GM23338 (cell line): ENCODE measurements at regions not wholly inside any gene's neighbourhood (a gene's known extent, or its start where the extent isn't known, plus 50 kb on each side); places are given as distances from the start of the nearest gene placed in this dataset.

Source experiments
- ATAC-seq: fragments of 200-7000 bp; cut with Tn5 transposase; 3 replicates; pipeline ENCODE4 v1.9.1; 2020
- DNase-seq: peaks from one replicate; pipeline ENCODE4 v3.0.0-alpha.2; 2015; ENCODE audit warnings: low spot score
- H2AFZ ChIP-seq: fragments of 200-600 bp; sonication (generic); 2 replicates; pipeline ENCODE4 v1.8.0; 2016; ENCODE audit warnings: antibody characterized with exemption, mild to moderate bottlenecking, moderate library complexity
- H3F3A ChIP-seq: fragments of 200-600 bp; sonication (generic); replicated peaks from 2 replicates; pipeline ENCODE4 v1.8.0; 2017; ENCODE audit warnings: antibody characterized with exemption, mixed run types, low read depth
- H3K27ac ChIP-seq: fragments of 200-600 bp; sonication (generic); 2 replicates; pipeline ENCODE4 v1.6.1; 2016; ENCODE audit warnings: low read depth
- H3K27me3 ChIP-seq: fragments of 200-600 bp; sonication (generic); 2 replicates; pipeline ENCODE4 v1.8.0; 2016; ENCODE audit warnings: mild to moderate bottlenecking, mixed run types, moderate library complexity; ENCODE audit not compliant: insufficient read depth
- H3K36me3 ChIP-seq: fragments of 200-600 bp; sonication (generic); 2 replicates; pipeline ENCODE4 v1.8.0; 2016; ENCODE audit warnings: mild to moderate bottlenecking; ENCODE audit not compliant: insufficient read depth
- H3K4me1 ChIP-seq: fragments of 200-600 bp; sonication (generic); 2 replicates; pipeline ENCODE4 v1.8.0; 2016; ENCODE audit warnings: mild to moderate bottlenecking, moderate library complexity; ENCODE audit not compliant: insufficient read depth
- H3K4me2 ChIP-seq: fragments of 200-600 bp; sonication (generic); 2 replicates; pipeline ENCODE4 v1.7.1; 2017; ENCODE audit warnings: mixed run types
- H3K4me3 ChIP-seq: fragments of 200-600 bp; sonication (generic); 2 replicates; pipeline ENCODE4 v1.6.1; 2016; ENCODE audit warnings: mixed run types
- H3K79me2 ChIP-seq: fragments of 200-600 bp; sonication (generic); replicated peaks from 2 replicates; pipeline ENCODE4 v1.8.0; 2017; ENCODE audit warnings: mild to moderate bottlenecking; ENCODE audit not compliant: insufficient read depth
- H3K9me2 ChIP-seq: fragments of 200-600 bp; sonication (generic); 2 replicates; pipeline ENCODE4 v1.8.0; 2017; ENCODE audit not compliant: insufficient read depth
- H4K20me1 ChIP-seq: fragments of 200-600 bp; sonication (generic); replicated peaks from 2 replicates; pipeline ENCODE4 v1.8.0; 2017; ENCODE audit warnings: mild to moderate bottlenecking; ENCODE audit not compliant: insufficient read depth
- H3K27ac Mint-ChIP-seq: 2 replicates; pipeline ENCODE4 v1.8.0; 2020; ENCODE audit warnings: inconsistent platforms, mild to moderate bottlenecking, moderate library complexity, mixed read lengths
- H3K27me3 Mint-ChIP-seq: 3 replicates; pipeline ENCODE4 v1.8.0; 2022; ENCODE audit warnings: low read depth, mild to moderate bottlenecking, moderate library complexity, mixed read lengths, inconsistent platforms; ENCODE audit not compliant: insufficient read depth, poor library complexity
- H3K36me3 Mint-ChIP-seq: 3 replicates; pipeline ENCODE4 v1.8.0; 2021; ENCODE audit warnings: low read depth, mild to moderate bottlenecking, inconsistent platforms, moderate library complexity, mixed read lengths
- H3K4me1 Mint-ChIP-seq: 3 replicates; pipeline ENCODE4 v1.8.0; 2020; ENCODE audit warnings: mild to moderate bottlenecking, inconsistent platforms, mixed read lengths
- H3K4me3 Mint-ChIP-seq: 3 replicates; pipeline ENCODE4 v1.8.0; 2021; ENCODE audit warnings: moderate library complexity, mild to moderate bottlenecking, inconsistent platforms, mixed read lengths
- H3K9me3 Mint-ChIP-seq: 3 replicates; pipeline ENCODE4 v1.8.0; 2020; ENCODE audit warnings: moderate library complexity, mild to moderate bottlenecking, inconsistent platforms, mixed read lengths
- CREB1 ChIP-seq: fragments of 250-450 bp; sonication (Bioruptor Pico); IDR thresholded peaks from 2 replicates; pipeline ENCODE4 v1.5.0; 2020; ENCODE audit warnings: low read depth, mild to moderate bottlenecking, moderate library complexity
- EZH2 ChIP-seq: fragments of 200-600 bp; sonication (generic); IDR thresholded peaks from one replicate; pipeline ENCODE4 v1.8.0; 2017; ENCODE audit warnings: antibody characterized with exemption, mild to moderate bottlenecking, low read depth; ENCODE audit not compliant: unreplicated experiment
- EZH2phosphoT487 ChIP-seq: fragments of 200-600 bp; sonication (generic); IDR thresholded peaks from one replicate; pipeline ENCODE4 v1.8.1; 2018; ENCODE audit warnings: antibody characterized with exemption; ENCODE audit not compliant: unreplicated experiment
- JUNB ChIP-seq: IDR thresholded peaks from one replicate; pipeline ENCODE4 v1.6.1; 2016; ENCODE audit warnings: antibody characterized with exemption; ENCODE audit not compliant: unreplicated experiment
- NANOG ChIP-seq: IDR thresholded peaks from 2 replicates; pipeline ENCODE4 v1.6.1; 2016; ENCODE audit warnings: antibody characterized with exemption, borderline replicate concordance
- POLR2AphosphoS5 ChIP-seq: IDR thresholded peaks from 2 replicates; pipeline ENCODE4 v1.6.1; 2016; ENCODE audit warnings: antibody characterized with exemption, low read depth
- ZNF114 ChIP-seq: fragments of 250-450 bp; sonication (Bioruptor Pico); IDR thresholded peaks from 2 replicates; pipeline ENCODE4 v1.5.0; 2020; ENCODE audit warnings: mild to moderate bottlenecking, moderate library complexity
- ZNF331 ChIP-seq: fragments of 250-450 bp; sonication (Bioruptor Pico); IDR thresholded peaks from 2 replicates; pipeline ENCODE4 v1.5.0; 2020; ENCODE audit warnings: low read depth, mild to moderate bottlenecking, moderate library complexity
- TF ChIP-seq, protein P1 (sequence below): fragments of 250-450 bp; sonication (Bioruptor Pico); IDR thresholded peaks from 2 replicates; pipeline ENCODE4 v1.5.0; 2020; ENCODE audit warnings: mild to moderate bottlenecking, moderate library complexity
- TF ChIP-seq, protein P2 (sequence below), 2 experiments: fragments of 200-600 bp in 1 of 2; sonication (generic) in 1 of 2; conservative IDR thresholded peaks; 2 replicates each; pipeline versions ENCODE4 v1.5.1 to v1.6.1; 2016 to 2017; ENCODE audit warnings: antibody characterized with exemption in 2 of 2, low read depth in 2 of 2, mild to moderate bottlenecking in 2 of 2, moderate library complexity in 1 of 2
- TF ChIP-seq, protein P3 (sequence below): IDR thresholded peaks from 2 replicates; pipeline ENCODE4 v1.6.1; 2016; ENCODE audit warnings: antibody characterized with exemption
- TF ChIP-seq, protein P4 (sequence below): IDR thresholded peaks from one replicate; pipeline ENCODE4 v1.6.1; 2018; ENCODE audit warnings: antibody characterized with exemption; ENCODE audit not compliant: unreplicated experiment

GRCh38 chr12:13559318-13559978 is 362.9 kb downstream of the EMP1 start:
- Histone ChIP-seq H3K79me2 (no peaks in the 10 kb centered on the region; the same call in 1 of the 2 replicates), H4K20me1 (no peaks in the 10 kb centered on the region), H3K27me3 (no peaks in the 10 kb centered on the region), H3K9me2 (peaks cover 9% of the 10 kb centered on the region; the same call in 1 of the 2 replicates), H3K4me2 (no peak overlapping the region), H3K27ac (no peak overlapping the region), H3K4me1 (no peaks in the 10 kb centered on the region), H3K4me3 (no peak overlapping the region), H3K36me3 (no peaks in the 10 kb centered on the region), H3F3A (no peaks in the 10 kb centered on the region), H2AFZ (no peak overlapping the region)
- Mint-ChIP-seq H3K9me3 (peaks cover 2% of the 10 kb centered on the region; the same call in 1 of the 3 replicates), H3K4me1 (no peaks in the 10 kb centered on the region), H3K4me3 (no peak overlapping the region), H3K27ac (no peak overlapping the region), H3K36me3 (peaks cover 10% of the 10 kb centered on the region), H3K27me3 (peaks cover 2% of the 10 kb centered on the region)
- ATAC-seq (no peak), DNase-seq (no peak)
- TF ChIP-seq EZH2phosphoT487 (no peak), CREB1 (CRISPR knock-in tag) (no peak), ZNF114 (CRISPR knock-in tag) (no peak), POLR2AphosphoS5 (no peak), JUNB (no peak), NANOG (no peak), ZNF331 (CRISPR knock-in tag) (no peak), EZH2 (no peak)
- TF ChIP-seq, protein P1, sequence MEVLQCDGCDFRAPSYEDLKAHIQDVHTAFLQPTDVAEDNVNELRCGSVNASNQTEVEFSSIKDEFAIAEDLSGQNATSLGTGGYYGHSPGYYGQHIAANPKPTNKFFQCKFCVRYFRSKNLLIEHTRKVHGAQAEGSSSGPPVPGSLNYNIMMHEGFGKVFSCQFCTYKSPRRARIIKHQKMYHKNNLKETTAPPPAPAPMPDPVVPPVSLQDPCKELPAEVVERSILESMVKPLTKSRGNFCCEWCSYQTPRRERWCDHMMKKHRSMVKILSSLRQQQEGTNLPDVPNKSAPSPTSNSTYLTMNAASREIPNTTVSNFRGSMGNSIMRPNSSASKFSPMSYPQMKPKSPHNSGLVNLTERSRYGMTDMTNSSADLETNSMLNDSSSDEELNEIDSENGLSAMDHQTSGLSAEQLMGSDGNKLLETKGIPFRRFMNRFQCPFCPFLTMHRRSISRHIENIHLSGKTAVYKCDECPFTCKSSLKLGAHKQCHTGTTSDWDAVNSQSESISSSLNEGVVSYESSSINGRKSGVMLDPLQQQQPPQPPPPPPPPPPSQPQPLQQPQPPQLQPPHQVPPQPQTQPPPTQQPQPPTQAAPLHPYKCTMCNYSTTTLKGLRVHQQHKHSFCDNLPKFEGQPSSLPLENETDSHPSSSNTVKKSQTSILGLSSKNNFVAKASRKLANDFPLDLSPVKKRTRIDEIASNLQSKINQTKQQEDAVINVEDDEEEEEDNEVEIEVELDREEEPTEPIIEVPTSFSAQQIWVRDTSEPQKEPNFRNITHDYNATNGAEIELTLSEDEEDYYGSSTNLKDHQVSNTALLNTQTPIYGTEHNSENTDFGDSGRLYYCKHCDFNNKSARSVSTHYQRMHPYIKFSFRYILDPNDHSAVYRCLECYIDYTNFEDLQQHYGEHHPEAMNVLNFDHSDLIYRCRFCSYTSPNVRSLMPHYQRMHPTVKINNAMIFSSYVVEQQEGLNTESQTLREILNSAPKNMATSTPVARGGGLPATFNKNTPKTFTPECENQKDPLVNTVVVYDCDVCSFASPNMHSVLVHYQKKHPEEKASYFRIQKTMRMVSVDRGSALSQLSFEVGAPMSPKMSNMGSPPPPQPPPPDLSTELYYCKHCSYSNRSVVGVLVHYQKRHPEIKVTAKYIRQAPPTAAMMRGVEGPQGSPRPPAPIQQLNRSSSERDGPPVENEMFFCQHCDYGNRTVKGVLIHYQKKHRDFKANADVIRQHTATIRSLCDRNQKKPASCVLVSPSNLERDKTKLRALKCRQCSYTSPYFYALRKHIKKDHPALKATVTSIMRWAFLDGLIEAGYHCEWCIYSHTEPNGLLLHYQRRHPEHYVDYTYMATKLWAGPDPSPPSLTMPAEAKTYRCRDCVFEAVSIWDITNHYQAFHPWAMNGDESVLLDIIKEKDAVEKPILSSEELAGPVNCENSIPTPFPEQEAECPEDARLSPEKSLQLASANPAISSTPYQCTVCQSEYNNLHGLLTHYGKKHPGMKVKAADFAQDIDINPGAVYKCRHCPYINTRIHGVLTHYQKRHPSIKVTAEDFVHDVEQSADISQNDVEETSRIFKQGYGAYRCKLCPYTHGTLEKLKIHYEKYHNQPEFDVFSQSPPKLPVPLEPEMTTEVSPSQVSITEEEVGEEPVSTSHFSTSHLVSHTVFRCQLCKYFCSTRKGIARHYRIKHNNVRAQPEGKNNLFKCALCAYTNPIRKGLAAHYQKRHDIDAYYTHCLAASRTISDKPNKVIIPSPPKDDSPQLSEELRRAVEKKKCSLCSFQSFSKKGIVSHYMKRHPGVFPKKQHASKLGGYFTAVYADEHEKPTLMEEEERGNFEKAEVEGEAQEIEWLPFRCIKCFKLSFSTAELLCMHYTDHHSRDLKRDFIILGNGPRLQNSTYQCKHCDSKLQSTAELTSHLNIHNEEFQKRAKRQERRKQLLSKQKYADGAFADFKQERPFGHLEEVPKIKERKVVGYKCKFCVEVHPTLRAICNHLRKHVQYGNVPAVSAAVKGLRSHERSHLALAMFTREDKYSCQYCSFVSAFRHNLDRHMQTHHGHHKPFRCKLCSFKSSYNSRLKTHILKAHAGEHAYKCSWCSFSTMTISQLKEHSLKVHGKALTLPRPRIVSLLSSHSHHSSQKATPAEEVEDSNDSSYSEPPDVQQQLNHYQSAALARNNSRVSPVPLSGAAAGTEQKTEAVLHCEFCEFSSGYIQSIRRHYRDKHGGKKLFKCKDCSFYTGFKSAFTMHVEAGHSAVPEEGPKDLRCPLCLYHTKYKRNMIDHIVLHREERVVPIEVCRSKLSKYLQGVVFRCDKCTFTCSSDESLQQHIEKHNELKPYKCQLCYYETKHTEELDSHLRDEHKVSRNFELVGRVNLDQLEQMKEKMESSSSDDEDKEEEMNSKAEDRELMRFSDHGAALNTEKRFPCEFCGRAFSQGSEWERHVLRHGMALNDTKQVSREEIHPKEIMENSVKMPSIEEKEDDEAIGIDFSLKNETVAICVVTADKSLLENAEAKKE, result no peak
- TF ChIP-seq, protein P2, sequence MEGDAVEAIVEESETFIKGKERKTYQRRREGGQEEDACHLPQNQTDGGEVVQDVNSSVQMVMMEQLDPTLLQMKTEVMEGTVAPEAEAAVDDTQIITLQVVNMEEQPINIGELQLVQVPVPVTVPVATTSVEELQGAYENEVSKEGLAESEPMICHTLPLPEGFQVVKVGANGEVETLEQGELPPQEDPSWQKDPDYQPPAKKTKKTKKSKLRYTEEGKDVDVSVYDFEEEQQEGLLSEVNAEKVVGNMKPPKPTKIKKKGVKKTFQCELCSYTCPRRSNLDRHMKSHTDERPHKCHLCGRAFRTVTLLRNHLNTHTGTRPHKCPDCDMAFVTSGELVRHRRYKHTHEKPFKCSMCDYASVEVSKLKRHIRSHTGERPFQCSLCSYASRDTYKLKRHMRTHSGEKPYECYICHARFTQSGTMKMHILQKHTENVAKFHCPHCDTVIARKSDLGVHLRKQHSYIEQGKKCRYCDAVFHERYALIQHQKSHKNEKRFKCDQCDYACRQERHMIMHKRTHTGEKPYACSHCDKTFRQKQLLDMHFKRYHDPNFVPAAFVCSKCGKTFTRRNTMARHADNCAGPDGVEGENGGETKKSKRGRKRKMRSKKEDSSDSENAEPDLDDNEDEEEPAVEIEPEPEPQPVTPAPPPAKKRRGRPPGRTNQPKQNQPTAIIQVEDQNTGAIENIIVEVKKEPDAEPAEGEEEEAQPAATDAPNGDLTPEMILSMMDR (conservative IDR thresholded peaks at IDR 0.05; ENCODE audit: low read depth in 2 of 2), result no peak
- TF ChIP-seq, protein P3, sequence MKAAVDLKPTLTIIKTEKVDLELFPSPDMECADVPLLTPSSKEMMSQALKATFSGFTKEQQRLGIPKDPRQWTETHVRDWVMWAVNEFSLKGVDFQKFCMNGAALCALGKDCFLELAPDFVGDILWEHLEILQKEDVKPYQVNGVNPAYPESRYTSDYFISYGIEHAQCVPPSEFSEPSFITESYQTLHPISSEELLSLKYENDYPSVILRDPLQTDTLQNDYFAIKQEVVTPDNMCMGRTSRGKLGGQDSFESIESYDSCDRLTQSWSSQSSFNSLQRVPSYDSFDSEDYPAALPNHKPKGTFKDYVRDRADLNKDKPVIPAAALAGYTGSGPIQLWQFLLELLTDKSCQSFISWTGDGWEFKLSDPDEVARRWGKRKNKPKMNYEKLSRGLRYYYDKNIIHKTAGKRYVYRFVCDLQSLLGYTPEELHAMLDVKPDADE, result no peak
- TF ChIP-seq, protein P4, sequence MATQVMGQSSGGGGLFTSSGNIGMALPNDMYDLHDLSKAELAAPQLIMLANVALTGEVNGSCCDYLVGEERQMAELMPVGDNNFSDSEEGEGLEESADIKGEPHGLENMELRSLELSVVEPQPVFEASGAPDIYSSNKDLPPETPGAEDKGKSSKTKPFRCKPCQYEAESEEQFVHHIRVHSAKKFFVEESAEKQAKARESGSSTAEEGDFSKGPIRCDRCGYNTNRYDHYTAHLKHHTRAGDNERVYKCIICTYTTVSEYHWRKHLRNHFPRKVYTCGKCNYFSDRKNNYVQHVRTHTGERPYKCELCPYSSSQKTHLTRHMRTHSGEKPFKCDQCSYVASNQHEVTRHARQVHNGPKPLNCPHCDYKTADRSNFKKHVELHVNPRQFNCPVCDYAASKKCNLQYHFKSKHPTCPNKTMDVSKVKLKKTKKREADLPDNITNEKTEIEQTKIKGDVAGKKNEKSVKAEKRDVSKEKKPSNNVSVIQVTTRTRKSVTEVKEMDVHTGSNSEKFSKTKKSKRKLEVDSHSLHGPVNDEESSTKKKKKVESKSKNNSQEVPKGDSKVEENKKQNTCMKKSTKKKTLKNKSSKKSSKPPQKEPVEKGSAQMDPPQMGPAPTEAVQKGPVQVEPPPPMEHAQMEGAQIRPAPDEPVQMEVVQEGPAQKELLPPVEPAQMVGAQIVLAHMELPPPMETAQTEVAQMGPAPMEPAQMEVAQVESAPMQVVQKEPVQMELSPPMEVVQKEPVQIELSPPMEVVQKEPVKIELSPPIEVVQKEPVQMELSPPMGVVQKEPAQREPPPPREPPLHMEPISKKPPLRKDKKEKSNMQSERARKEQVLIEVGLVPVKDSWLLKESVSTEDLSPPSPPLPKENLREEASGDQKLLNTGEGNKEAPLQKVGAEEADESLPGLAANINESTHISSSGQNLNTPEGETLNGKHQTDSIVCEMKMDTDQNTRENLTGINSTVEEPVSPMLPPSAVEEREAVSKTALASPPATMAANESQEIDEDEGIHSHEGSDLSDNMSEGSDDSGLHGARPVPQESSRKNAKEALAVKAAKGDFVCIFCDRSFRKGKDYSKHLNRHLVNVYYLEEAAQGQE, result no peak
